BE2C (cell line): ENCODE measurements at regions not wholly inside any gene's neighbourhood (a gene's known extent, or its start where the extent isn't known, plus 50 kb on each side); places are given as distances from the start of the nearest gene placed in this dataset.

ENCODE experiments used
- DNase-seq: peaks from one replicate; pipeline ENCODE4 v3.0.0-alpha.2; 2020
- H3K27me3 ChIP-seq: fragments of 250-450 bp; sonication (Bioruptor Pico); 2 replicates; pipeline ENCODE4 v1.5.1; 2020; ENCODE audit warnings: mild to moderate bottlenecking
- H3K36me3 ChIP-seq: fragments of 250-450 bp; sonication (Bioruptor Pico); 2 replicates; pipeline ENCODE4 v1.5.1; 2020; ENCODE audit warnings: mild to moderate bottlenecking
- H3K4me1 ChIP-seq: fragments of 250-450 bp; sonication (Bioruptor Pico); 2 replicates; pipeline ENCODE4 v1.5.1; 2020
- H3K4me3 ChIP-seq: 2 replicates; pipeline ENCODE4 v1.5.1; 2011; ENCODE audit warnings: low read depth, low read length
- H3K9me3 ChIP-seq: fragments of 250-450 bp; sonication (Bioruptor Pico); 2 replicates; pipeline ENCODE4 v1.5.1; 2020
- TF ChIP-seq, protein P1 (sequence below): IDR thresholded peaks from 2 replicates; pipeline ENCODE4 v1.5.1; 2012; ENCODE audit warnings: mild to moderate bottlenecking, low read depth, low read length

DNA sequence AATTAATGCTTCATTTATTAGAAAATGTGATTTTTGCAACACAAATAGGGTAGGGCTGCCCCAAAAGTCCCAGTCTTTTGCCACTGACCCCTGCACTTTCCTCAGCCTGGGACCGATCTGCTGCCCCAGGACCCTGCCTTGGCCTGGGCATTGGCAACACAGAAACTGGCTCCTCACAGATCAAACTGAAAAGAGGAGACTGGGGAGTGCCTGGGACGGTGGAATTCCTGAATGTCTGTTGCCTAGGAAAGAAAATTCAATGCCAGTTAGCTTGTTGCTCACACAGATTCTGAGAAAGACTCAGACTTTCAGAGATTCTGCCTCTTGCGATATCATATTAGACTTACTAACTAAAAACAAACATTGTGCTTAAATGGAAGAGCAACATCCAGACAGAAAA is 211.2 kb downstream of the VAPA start:
- Histone ChIP-seq H3K36me3 (no peaks in the 10 kb centered on the region), H3K9me3 (no peaks in the 10 kb centered on the region)

DNA sequence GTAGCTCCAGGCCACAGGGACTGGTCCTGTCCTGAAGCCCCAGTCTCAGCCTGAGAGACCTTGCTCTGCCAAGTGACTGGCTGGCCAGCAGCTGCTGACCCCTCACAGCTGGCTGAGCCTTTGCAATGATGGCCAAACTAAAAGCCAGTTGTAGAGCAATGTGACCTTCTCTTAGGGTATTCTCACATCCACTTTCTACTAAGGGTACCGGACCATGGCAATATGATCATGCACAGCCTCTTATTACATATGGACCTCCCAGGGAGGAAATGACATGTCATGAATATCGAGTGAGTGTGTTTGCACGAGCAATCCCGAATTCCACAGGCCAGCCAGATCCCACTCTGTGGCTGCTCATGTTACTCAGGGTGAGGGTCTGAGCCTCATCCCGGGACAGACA is 213.9 kb downstream of the VAPA start:
- no peak for DNase-seq
- TF ChIP-seq, protein P1, sequence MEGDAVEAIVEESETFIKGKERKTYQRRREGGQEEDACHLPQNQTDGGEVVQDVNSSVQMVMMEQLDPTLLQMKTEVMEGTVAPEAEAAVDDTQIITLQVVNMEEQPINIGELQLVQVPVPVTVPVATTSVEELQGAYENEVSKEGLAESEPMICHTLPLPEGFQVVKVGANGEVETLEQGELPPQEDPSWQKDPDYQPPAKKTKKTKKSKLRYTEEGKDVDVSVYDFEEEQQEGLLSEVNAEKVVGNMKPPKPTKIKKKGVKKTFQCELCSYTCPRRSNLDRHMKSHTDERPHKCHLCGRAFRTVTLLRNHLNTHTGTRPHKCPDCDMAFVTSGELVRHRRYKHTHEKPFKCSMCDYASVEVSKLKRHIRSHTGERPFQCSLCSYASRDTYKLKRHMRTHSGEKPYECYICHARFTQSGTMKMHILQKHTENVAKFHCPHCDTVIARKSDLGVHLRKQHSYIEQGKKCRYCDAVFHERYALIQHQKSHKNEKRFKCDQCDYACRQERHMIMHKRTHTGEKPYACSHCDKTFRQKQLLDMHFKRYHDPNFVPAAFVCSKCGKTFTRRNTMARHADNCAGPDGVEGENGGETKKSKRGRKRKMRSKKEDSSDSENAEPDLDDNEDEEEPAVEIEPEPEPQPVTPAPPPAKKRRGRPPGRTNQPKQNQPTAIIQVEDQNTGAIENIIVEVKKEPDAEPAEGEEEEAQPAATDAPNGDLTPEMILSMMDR: no peak
- no peaks in the 10 kb centered on the region for H3K9me3 ChIP-seq
- H3K27me3 ChIP-seq: peaks cover 8% of the 10 kb centered on the region
- H3K4me1 ChIP-seq: no peaks in the 10 kb centered on the region
- no peak overlapping the region for H3K4me3 ChIP-seq
- H3K36me3 ChIP-seq: no peaks in the 10 kb centered on the region

More for the DNA sequence above, 211.2 kb downstream of the VAPA start:
- no peak for DNase-seq
- TF ChIP-seq, protein P1: no peak
- no peaks in the 10 kb centered on the region for H3K4me1 ChIP-seq
- no peaks in the 10 kb centered on the region for H3K27me3 ChIP-seq
- H3K4me3 ChIP-seq: no peak overlapping the region

DNA sequence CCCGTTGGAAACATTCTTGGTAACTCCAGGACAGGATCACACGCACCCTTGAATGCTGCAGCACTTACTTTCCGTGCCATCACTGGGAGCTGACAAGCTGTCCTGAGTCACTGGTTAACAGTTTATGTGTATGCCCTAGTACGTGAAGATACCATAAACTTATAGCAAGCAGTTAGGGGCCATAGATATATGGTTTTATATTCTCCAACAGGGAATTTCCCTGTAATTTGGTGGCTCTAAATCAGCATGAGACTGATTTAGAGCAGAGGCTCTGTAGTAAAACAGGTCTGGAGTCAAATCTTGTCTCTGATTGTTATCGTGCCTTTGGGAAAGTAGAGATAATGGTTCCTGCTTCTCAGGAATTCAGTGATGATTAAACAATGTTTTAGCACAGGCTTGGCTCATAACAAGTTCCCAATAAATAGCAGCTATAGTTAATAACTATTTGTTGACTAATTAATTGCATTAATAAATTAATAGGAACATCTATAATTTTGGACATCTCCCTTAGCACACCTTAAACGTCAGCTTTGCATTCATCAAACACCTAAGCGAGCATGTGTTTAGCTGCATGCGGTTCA is 215.2 kb downstream of the VAPA start:
- H3K4me3 ChIP-seq: no peak overlapping the region
- DNase-seq: no peak
- TF ChIP-seq, protein P1: no peak
- no peaks in the 10 kb centered on the region for H3K9me3 ChIP-seq
- H3K27me3 ChIP-seq: peaks cover 8% of the 10 kb centered on the region
- H3K36me3 ChIP-seq: no peaks in the 10 kb centered on the region
- H3K4me1 ChIP-seq: no peaks in the 10 kb centered on the region

DNA sequence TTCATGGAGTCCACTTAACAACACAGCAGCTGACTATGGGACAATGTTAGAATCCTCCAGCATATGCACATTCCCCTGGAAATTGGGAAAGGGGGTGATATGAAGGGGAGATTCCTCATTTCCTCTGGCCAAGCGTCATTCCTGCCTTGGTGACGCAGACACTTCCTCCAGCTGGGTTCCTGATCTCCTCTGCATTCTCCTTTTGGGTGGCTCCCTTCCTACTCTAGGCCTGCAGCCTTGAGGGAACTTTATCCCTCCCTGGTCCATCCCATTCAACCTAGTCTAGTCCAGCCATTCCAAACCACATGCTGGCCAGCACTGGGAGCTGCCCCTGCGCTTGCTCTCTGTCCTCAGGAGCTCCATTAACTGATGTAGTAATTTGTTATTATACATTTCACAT is 216.8 kb downstream of the VAPA start:
- no peaks in the 10 kb centered on the region for H3K9me3 ChIP-seq
- peaks cover 8% of the 10 kb centered on the region for H3K27me3 ChIP-seq
- H3K36me3 ChIP-seq: no peaks in the 10 kb centered on the region
- H3K4me1 ChIP-seq: no peaks in the 10 kb centered on the region
- TF ChIP-seq, protein P1: no peak
- DNase-seq: no peak
- H3K4me3 ChIP-seq: no peak overlapping the region

DNA sequence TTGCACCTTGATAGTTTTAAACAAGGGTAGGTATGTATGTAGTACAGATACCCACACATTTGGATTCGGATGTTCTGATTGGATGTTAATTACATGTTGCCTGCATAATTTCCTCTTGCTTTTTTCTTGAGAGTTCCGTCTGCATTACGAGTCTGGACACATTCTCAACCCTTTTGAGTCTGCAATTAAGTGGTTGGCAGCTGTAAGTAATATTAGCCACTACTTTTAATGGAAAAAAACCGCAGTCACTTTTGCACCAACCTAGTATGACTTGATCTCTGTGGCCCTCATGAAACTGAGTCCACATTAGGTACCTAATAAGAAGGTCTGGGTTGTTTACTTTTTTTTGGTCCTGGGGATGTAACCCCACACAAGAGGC is 217.3 kb downstream of the VAPA start:
- no peak for DNase-seq
- peaks cover 8% of the 10 kb centered on the region for H3K27me3 ChIP-seq
- TF ChIP-seq, protein P1: no peak
- H3K4me1 ChIP-seq: no peaks in the 10 kb centered on the region
- H3K9me3 ChIP-seq: no peaks in the 10 kb centered on the region
- no peak overlapping the region for H3K4me3 ChIP-seq
- no peaks in the 10 kb centered on the region for H3K36me3 ChIP-seq

DNA sequence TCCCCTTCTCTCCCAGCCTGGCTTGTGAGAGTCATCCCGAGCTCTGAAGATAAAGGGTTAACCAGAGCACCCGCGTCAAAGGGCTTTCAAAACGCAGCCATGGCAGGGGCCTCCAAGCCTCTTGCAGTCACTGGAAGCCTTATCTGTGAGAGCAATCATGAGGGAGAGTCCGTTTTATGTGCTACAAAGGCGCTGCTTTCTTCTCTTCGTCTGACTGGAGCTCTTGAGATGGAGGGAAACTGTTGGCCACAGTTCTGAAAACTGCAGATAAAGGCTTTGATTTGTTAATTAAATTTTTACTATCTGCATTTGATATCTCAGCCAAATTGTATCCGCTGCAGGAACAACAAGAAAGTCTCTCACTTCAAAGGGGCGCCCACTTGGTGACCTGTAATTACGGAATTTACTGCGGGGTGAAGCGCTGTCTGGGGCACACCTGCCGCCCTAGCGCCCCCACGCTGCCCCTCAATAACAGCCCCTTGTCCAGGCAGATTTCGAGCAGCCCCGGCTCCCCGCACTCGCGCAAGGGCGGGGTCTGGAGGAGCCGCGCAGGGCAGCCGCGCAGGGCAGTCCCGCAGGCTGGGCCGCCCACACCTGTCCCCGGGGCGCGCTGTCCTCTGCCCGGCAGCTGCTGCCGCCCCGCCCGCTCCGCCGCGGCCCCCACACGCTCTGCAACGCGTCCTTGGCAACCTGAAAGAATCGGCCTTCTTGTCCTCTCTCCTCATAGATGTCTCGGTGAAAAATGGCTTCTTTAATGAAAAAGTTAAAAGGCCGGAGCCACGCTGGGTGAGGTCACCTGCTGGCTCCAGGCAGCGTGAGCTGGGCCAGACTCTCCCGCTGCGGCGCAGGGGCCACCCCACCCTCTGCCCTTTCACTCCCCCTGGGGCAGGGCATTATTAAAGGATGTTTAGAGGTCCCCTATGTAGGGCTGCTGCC is 217.9 kb downstream of the VAPA start:
- H3K4me1 ChIP-seq: no peaks in the 10 kb centered on the region
- no peak for DNase-seq
- TF ChIP-seq, protein P1: no peak
- H3K9me3 ChIP-seq: no peaks in the 10 kb centered on the region
- H3K4me3 ChIP-seq: no peak overlapping the region
- peaks cover 8% of the 10 kb centered on the region for H3K27me3 ChIP-seq
- no peaks in the 10 kb centered on the region for H3K36me3 ChIP-seq
